KBM-7 (cell line): ENCODE measurements at regions not wholly inside any gene's neighbourhood (a gene's known extent, or its start where the extent isn't known, plus 50 kb on each side); places are given as distances from the start of the nearest gene placed in this dataset.
A peak's percentile ranks its signal among the peaks of the same experiment; 100 is the strongest.

Experiments used
- DNase-seq: peaks from one replicate; pipeline ENCODE4 v3.0.0-alpha.2; 2015
- in situ Hi-C: fragments of 300-500 bp; cut with MboI; formaldehyde crosslinking; loops from 2 replicates; pipeline ENCODE4 v1.14.3; 2020; ENCODE audit warnings: low sequenced_read_pairs, low pct_unique_long_range_greater_than_20kb, mixed read lengths

- DNase-seq: peak; percentile 58
- in situ Hi-C loops: loop anchor here (25.0 kb wide), 1 partner anchor 214 kb away; the partner anchor contains the start of gene MFAP3L
These were observed 65.9 kb upstream of the HPF1 start for GRCh38 chr4:169823685-169824084.

GRCh38 chr4:169821402-169821801 is 63.7 kb upstream of the HPF1 start:
- no peak for DNase-seq
- in situ Hi-C loops: loop anchor here (25.0 kb wide), 1 partner anchor 216 kb away; the partner anchor contains the start of gene MFAP3L

- in situ Hi-C loops: loop anchor here (25.0 kb wide), 1 partner anchor 219 kb away; the partner anchor contains the start of gene MFAP3L
- peak; percentile 71 for DNase-seq
These were observed 60.4 kb upstream of the HPF1 start for GRCh38 chr4:169818063-169818679.

- no peak for DNase-seq
- in situ Hi-C loops: loop anchor here (25.0 kb wide), 1 partner anchor 222 kb away; the partner anchor contains the start of gene MFAP3L
These were observed 57.9 kb upstream of the HPF1 start for GRCh38 chr4:169815606-169816005.

- DNase-seq: no peak
- in situ Hi-C loops: loop anchor here (25.0 kb wide), 1 partner anchor 226 kb away; the partner anchor contains the start of gene MFAP3L
These were observed 53.7 kb upstream of the HPF1 start for GRCh38 chr4:169811476-169811875.

GRCh38 chr4:169810325-169811323 is 52.9 kb upstream of the HPF1 start:
- in situ Hi-C loops: loop anchor here (25.0 kb wide), 1 partner anchor 227 kb away; the partner anchor contains the start of gene MFAP3L
- peak; percentile 64 for DNase-seq

DNA sequence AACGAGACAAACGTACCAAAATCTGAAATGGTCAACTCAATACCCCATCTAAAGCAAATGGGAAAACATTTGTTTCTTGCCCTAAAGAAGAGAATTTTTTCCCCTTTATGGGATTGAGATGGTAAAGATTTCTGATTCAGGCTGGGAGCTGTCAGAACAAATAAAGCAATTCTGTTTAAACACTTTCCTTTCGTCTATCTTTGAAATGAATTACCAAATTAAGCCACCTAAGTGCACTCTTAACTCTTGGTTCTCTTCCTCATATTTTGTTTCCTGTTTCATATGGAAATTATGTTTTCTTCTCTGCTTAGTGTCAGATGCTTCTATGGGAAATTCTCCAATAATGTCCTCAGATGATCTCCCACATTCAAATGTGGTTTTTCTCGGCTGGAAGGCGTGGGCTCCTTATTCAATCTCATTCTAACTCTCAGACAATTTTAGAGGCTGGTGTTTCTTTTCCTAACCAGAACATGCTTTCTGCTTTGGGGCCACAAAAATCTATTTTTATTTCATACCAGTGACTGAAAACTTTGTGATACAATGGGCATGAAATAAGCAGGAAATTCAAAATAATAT is 50.3 kb upstream of the HPF1 start:
- in situ Hi-C loops: loop anchor here (25.0 kb wide), 1 partner anchor 229 kb away; the partner anchor contains the start of gene MFAP3L
- no peak for DNase-seq
